ENCODE measurements at regions not wholly inside any gene's neighbourhood (a gene's known extent, or its start where the extent isn't known, plus 50 kb on each side); places are given as distances from the start of the nearest gene placed in this dataset.

DNA sequence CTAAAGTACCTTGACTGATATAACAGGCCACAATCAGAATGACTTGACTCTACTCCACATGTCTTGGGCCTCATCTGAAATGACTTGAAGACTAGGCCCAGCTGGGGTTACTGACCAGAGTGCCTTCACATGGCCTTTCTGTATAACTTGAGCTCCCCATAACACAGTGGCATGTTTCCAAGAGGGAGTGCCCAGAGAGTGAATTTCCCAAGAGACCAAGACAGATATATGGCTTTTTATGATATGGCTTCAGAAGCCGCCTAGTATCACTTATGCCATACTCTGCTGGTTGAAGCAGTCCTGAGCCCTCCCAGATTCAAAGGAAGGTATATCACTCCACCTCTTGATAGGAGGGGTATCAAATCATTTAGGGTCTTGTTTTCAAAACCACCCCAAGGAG, 357.5 kb upstream of the EEF2KMT start:
- intact Hi-C loops (cut with micrococcal nuclease) (no loop called here), in situ Hi-C loops (cut with MboI; ENCODE audit: low sequenced_read_pairs) (no loop called here)

More for the DNA sequence above, 357.5 kb upstream of the EEF2KMT start:
- H3K4me3 ChIP-seq (ENCODE audit: insufficient read depth, low read depth, low read length): no peak overlapping the region
- ATAC-seq (ENCODE audit: low read depth) (no peak), DNase-seq (no peak)
- no peak overlapping the region for H4K91ac ChIP-seq (ENCODE audit: insufficient read depth, low read depth, low read length)
- no CpG with 5 or more reads among the region's 1 CpG for WGBS, 2 experiments (ENCODE audit: extremely low coverage in 2 of 2, insufficient read length in 1 of 2)
- no peak overlapping the region for H3K23ac ChIP-seq (ENCODE audit: low read depth, low read length)
- no peak overlapping the region for H3K14ac ChIP-seq (replicated peaks; ENCODE audit: low read depth, low read length)
- H2BK5ac ChIP-seq (ENCODE audit: low read depth, low read length, poor library complexity, severe bottlenecking): no peak overlapping the region
- H3K27me3 ChIP-seq (ENCODE audit: control insufficient read depth, insufficient read depth, low read length): no peaks in the 10 kb centered on the region
- no peaks in the 10 kb centered on the region for H3K79me1 ChIP-seq (ENCODE audit: low read depth in 1 of 2, low read length in 2 of 2)
- no peak overlapping the region for H2BK15ac ChIP-seq (ENCODE audit: low read depth, low read length)
- no peaks in the 10 kb centered on the region for H3K36me3 ChIP-seq (ENCODE audit: control insufficient read depth, insufficient read depth, low read length)
- no peak overlapping the region for H4K5ac ChIP-seq (ENCODE audit: low read depth, low read length)
- TF ChIP-seq MXI1 (IDR thresholded peaks at IDR 0.05; ENCODE audit: borderline replicate concordance, low read depth, low read length) (no peak), CEBPB (IDR thresholded peaks at IDR 0.05; ENCODE audit: low read depth, low read length) (no peak), RAD21 (IDR thresholded peaks at IDR 0.05; ENCODE audit: low read length) (no peak), POLR2A (IDR thresholded peaks at IDR 0.05; ENCODE audit: low read depth, low read length) (no peak), MAZ (IDR thresholded peaks at IDR 0.05; ENCODE audit: borderline replicate concordance, low read depth, low read length) (no peak), BHLHE40 (IDR thresholded peaks at IDR 0.05; ENCODE audit: low read depth, low read length) (no peak)
- TF ChIP-seq, protein P1, sequence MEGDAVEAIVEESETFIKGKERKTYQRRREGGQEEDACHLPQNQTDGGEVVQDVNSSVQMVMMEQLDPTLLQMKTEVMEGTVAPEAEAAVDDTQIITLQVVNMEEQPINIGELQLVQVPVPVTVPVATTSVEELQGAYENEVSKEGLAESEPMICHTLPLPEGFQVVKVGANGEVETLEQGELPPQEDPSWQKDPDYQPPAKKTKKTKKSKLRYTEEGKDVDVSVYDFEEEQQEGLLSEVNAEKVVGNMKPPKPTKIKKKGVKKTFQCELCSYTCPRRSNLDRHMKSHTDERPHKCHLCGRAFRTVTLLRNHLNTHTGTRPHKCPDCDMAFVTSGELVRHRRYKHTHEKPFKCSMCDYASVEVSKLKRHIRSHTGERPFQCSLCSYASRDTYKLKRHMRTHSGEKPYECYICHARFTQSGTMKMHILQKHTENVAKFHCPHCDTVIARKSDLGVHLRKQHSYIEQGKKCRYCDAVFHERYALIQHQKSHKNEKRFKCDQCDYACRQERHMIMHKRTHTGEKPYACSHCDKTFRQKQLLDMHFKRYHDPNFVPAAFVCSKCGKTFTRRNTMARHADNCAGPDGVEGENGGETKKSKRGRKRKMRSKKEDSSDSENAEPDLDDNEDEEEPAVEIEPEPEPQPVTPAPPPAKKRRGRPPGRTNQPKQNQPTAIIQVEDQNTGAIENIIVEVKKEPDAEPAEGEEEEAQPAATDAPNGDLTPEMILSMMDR (conservative IDR thresholded peaks at IDR 0.05; ENCODE audit: low read depth, low read length): no peak
- TF ChIP-seq, protein P2, sequence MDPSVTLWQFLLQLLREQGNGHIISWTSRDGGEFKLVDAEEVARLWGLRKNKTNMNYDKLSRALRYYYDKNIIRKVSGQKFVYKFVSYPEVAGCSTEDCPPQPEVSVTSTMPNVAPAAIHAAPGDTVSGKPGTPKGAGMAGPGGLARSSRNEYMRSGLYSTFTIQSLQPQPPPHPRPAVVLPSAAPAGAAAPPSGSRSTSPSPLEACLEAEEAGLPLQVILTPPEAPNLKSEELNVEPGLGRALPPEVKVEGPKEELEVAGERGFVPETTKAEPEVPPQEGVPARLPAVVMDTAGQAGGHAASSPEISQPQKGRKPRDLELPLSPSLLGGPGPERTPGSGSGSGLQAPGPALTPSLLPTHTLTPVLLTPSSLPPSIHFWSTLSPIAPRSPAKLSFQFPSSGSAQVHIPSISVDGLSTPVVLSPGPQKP (IDR thresholded peaks at IDR 0.05; ENCODE audit: borderline replicate concordance, low read depth, low read length): no peak
- no peak overlapping the region for H3K4ac ChIP-seq (ENCODE audit: low read depth, low read length)
- H2BK120ac ChIP-seq (ENCODE audit: low read depth, low read length): no peak overlapping the region
- H2BK20ac ChIP-seq (ENCODE audit: low read depth, low read length): no peak overlapping the region
- no peaks in the 10 kb centered on the region for H4K20me1 ChIP-seq (ENCODE audit: insufficient read depth, low read length)
- no peaks in the 10 kb centered on the region for H3K4me1 ChIP-seq (ENCODE audit: control insufficient read depth, insufficient read depth, low read length)
- dilution Hi-C loops (cut with HindIII; ENCODE audit: low sequenced_read_pairs, unreplicated experiment): no loop called here
- no peak overlapping the region for H2AFZ ChIP-seq (replicated peaks; ENCODE audit: low read length, poor library complexity)
- H4K8ac ChIP-seq (ENCODE audit: low read depth in 2 of 2, low read length in 2 of 2): no peak overlapping the region
- H3K9me1 ChIP-seq (ENCODE audit: insufficient read depth, low read length): no peaks in the 10 kb centered on the region
- no peak overlapping the region for H2AK5ac ChIP-seq (ENCODE audit: low read depth, low read length)
- ChIA-PET POLR2A (ENCODE audit: unreplicated experiment) (no interaction called here), CTCF (no interaction called here)
- H3K9ac ChIP-seq (ENCODE audit: low read depth, low read length): no peak overlapping the region
- H2AK9ac ChIP-seq (replicated peaks; ENCODE audit: low read depth, low read length, poor library complexity): no peak overlapping the region
- H3K4me2 ChIP-seq (ENCODE audit: low read depth, low read length): no peak overlapping the region
- no peak overlapping the region for H3K27ac ChIP-seq (ENCODE audit: insufficient read depth, low read length)
- no peak overlapping the region for H3K18ac ChIP-seq (ENCODE audit: low read depth, low read length)
- no TSS peak for BruUV-seq (replicated peaks)
- peaks cover 31% of the 10 kb centered on the region for H3K9me3 ChIP-seq (ENCODE audit: control insufficient read depth, insufficient read depth, low read length)
- H3K56ac ChIP-seq (ENCODE audit: extremely low read depth, insufficient read depth, low read length): no peak overlapping the region
